ENCODE measurements at regions not wholly inside any gene's neighbourhood (a gene's known extent, or its start where the extent isn't known, plus 50 kb on each side); places are given as distances from the start of the nearest gene placed in this dataset.

DNA sequence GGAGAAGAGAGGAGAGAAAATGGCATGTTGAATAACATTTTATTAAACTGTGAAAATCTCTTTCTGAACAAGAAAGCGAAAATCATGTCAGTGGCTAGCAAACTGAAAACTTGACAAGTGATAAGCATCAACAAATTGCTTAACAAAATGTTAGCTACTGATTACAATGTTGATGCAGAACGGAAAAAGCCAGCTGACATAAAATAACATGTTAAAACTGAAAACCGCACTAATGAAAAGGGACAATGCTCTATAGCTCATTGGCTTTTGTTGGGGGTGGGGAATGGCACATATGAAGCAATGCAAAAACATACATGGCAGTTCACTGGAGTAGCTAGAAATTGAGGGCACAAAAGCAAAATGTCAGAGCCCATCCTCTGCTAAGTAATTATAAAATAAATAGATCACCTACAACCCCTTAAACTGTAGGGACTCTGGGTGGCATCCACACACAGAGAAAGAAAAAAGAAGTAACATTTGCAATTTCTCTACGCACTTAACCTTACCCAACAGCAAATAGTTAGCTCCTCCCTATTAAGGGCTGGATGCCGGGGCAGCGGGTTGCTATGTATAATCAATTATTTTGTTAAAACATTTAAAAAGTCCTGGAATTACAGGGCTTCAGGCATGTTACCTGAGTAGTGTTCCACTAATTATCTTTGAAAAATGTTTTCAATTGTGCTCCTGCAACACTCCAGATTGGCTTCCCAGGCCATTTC, 129.2 kb upstream of the USP15 start:
- TF ChIP-seq YY1 (IDR thresholded peaks at IDR 0.05; ENCODE audit: low read depth, low read length) = no peak
- TF ChIP-seq POLR2A (IDR thresholded peaks at IDR 0.05; ENCODE audit: control extremely low read depth in 1 of 2, low read depth in 2 of 2, low read length in 2 of 2) = no peak
- TF ChIP-seq GTF2F1 (IDR thresholded peaks at IDR 0.05; ENCODE audit: borderline replicate concordance, low read depth, low read length) = no peak
- TF ChIP-seq TCF12 (IDR thresholded peaks at IDR 0.05; ENCODE audit: low read depth, low read length) = no peak
- TF ChIP-seq SIN3A (conservative IDR thresholded peaks at IDR 0.05 in 1 of 2, IDR thresholded peaks at IDR 0.05 in 1 of 2; ENCODE audit: low read depth in 1 of 2, low read length in 2 of 2) = no peak
- TF ChIP-seq POLR2AphosphoS5 (IDR thresholded peaks at IDR 0.05; ENCODE audit: low read depth, low read length) = no peak
- no peak for TF ChIP-seq TAF1 (IDR thresholded peaks at IDR 0.05; ENCODE audit: low read depth, low read length)
- TF ChIP-seq, protein P1, sequence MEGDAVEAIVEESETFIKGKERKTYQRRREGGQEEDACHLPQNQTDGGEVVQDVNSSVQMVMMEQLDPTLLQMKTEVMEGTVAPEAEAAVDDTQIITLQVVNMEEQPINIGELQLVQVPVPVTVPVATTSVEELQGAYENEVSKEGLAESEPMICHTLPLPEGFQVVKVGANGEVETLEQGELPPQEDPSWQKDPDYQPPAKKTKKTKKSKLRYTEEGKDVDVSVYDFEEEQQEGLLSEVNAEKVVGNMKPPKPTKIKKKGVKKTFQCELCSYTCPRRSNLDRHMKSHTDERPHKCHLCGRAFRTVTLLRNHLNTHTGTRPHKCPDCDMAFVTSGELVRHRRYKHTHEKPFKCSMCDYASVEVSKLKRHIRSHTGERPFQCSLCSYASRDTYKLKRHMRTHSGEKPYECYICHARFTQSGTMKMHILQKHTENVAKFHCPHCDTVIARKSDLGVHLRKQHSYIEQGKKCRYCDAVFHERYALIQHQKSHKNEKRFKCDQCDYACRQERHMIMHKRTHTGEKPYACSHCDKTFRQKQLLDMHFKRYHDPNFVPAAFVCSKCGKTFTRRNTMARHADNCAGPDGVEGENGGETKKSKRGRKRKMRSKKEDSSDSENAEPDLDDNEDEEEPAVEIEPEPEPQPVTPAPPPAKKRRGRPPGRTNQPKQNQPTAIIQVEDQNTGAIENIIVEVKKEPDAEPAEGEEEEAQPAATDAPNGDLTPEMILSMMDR (IDR thresholded peaks at IDR 0.05; ENCODE audit: control extremely low read depth in 1 of 3, insufficient read depth in 1 of 3, low read depth in 1 of 3, low read length in 3 of 3) = no peak
- no peak for TF ChIP-seq CHD2 (IDR thresholded peaks at IDR 0.05; ENCODE audit: low read length)
- no peak for TF ChIP-seq EGR1 (IDR thresholded peaks at IDR 0.05; ENCODE audit: borderline replicate concordance, low read depth, low read length)
- TF ChIP-seq RFX5 (IDR thresholded peaks at IDR 0.05; ENCODE audit: borderline replicate concordance, low read depth, low read length) = no peak
